ENCODE measurements at regions not wholly inside any gene's neighbourhood (a gene's known extent, or its start where the extent isn't known, plus 50 kb on each side); places are given as distances from the start of the nearest gene placed in this dataset.

DNA sequence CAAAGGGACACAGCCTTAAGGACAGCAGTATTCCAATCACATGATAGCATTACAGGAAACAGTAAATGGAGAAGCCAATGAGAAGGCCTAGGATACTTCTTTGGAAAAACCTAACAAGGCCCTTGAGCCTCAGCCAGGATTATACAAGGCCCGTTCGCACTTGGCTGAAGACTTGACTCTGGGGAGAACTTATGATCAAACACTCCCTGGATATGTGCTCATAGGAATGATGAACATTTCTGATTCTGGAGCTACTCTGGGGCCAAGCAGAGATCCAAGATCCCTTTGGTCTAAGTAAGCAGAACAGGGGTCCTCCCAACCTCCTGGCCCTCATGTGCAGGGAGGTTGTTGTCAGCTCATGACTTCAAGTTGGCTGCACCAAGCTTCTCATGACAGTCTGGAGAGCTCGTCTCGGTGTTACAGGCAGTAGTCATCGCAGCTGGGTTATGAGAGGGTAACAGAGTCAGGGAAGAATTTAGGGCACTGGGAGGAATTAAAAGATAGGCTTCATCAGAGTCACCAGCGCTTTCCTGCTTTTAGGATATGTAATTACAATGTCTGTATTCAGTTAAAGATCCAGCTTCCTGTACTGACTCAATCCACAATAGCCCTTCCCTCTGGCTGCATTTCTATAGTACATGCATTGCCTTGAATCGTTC lies 92.5 kb upstream of the IRF2BP2 start:
- 57% methylated on average over 7 of the region's 7 CpGs for WGBS (ENCODE audit: insufficient coverage, low coverage, missing lambda C conversion rate)
- H3K9me1 ChIP-seq (ENCODE audit: control insufficient read depth, insufficient read depth, low read length), result no peaks in the 10 kb centered on the region
- no peak overlapping the region for H3K4me2 ChIP-seq (ENCODE audit: insufficient read depth, low read length)
- DNase-seq (ENCODE audit: extremely low read depth in 1 of 4, low spot score in 3 of 4) (no peak), FAIRE-seq (no peak), ATAC-seq (no peak)
- no TSS peak for BruUV-seq (replicated peaks)
- no peaks in the 10 kb centered on the region for H3K36me3 ChIP-seq (ENCODE audit: control insufficient read depth, insufficient read depth, low read length)
- CTCF ChIA-PET (ENCODE audit: low intra/inter-chr PET ratio), result no interaction called here
- H3K79me2 ChIP-seq (ENCODE audit: control insufficient read depth, insufficient read depth, low read length), result no peaks in the 10 kb centered on the region
- no peak overlapping the region for H3K27ac ChIP-seq (ENCODE audit: extremely low read depth, low read depth, low read length)
- no peaks in the 10 kb centered on the region for H3K27me3 ChIP-seq (ENCODE audit: control insufficient read depth in 2 of 2, insufficient read depth in 2 of 2, low read length in 2 of 2)
- H3K9me3 ChIP-seq (replicated peaks; ENCODE audit: control insufficient read depth, insufficient read depth, low read depth, low read length), result no peaks in the 10 kb centered on the region
- H3K4me3 ChIP-seq, result no peak overlapping the region
- TF ChIP-seq MEF2A (IDR thresholded peaks at IDR 0.05; ENCODE audit: control insufficient read depth, low read depth, low read length) (no peak), ESRRB (CRISPR knock-in tag; IDR thresholded peaks at IDR 0.05; ENCODE audit: borderline replicate concordance) (no peak)
- H4K20me1 ChIP-seq (replicated peaks; ENCODE audit: control insufficient read depth, insufficient read depth, low read length), result no peaks in the 10 kb centered on the region
- in situ Hi-C loops (cut with MboI), result no loop called here
- intact Hi-C loops (cut with micrococcal nuclease), result no loop called here
- H2AFZ ChIP-seq (ENCODE audit: low read depth, low read length), result peak overlapping the region; percentile 37; the same call in 1 of the 2 replicates
- POLR2A ChIA-PET, result interaction anchor here (0.6 to 5.1 kb wide), 9 partner anchors 9 to 101 kb away, joined by 3 to 27 read pairs (median 6); no protein-coding TSS in a partner anchor
- no peak overlapping the region for H3K9ac ChIP-seq (ENCODE audit: insufficient read depth in 1 of 2, low read depth in 2 of 2, low read length in 2 of 2)
- H3K4me1 ChIP-seq (replicated peaks in 1 of 2; ENCODE audit: control insufficient read depth in 2 of 2, insufficient read depth in 2 of 2, low read length in 2 of 2), result peaks cover 19 to 37% of the 10 kb centered on the region in 2 experiments; a peak in 4 of 5 replicates

GRCh38 chr1:234701737-234702341 lies 91.9 kb upstream of the IRF2BP2 start:
- H3K27ac ChIP-seq (ENCODE audit: extremely low read depth, low read depth, low read length), result no peak overlapping the region
- H3K36me3 ChIP-seq (ENCODE audit: control insufficient read depth, insufficient read depth, low read length), result no peaks in the 10 kb centered on the region
- 28% methylated on average over 6 of the region's 6 CpGs for WGBS (ENCODE audit: insufficient coverage, low coverage, missing lambda C conversion rate)
- H4K20me1 ChIP-seq (replicated peaks; ENCODE audit: control insufficient read depth, insufficient read depth, low read length), result no peaks in the 10 kb centered on the region
- no TSS peak for BruUV-seq (replicated peaks)
- H3K4me2 ChIP-seq (ENCODE audit: insufficient read depth, low read length), result no peak overlapping the region; the same call in 1 of the 2 replicates
- no peaks in the 10 kb centered on the region for H3K9me1 ChIP-seq (ENCODE audit: control insufficient read depth, insufficient read depth, low read length)
- H3K9me3 ChIP-seq (replicated peaks; ENCODE audit: control insufficient read depth, insufficient read depth, low read depth, low read length), result no peaks in the 10 kb centered on the region
- peaks cover 19 to 37% of the 10 kb centered on the region in 2 experiments; a peak in 4 of 5 replicates for H3K4me1 ChIP-seq (replicated peaks in 1 of 2; ENCODE audit: control insufficient read depth in 2 of 2, insufficient read depth in 2 of 2, low read length in 2 of 2)
- intact Hi-C loops (cut with micrococcal nuclease), result loop anchor here (2.0 kb wide), 1 partner anchor 23 kb away; no protein-coding TSS in a partner anchor
- no peak for ATAC-seq
- DNase-seq (ENCODE audit: extremely low read depth in 1 of 4, low spot score in 3 of 4), result no peak
- no peaks in the 10 kb centered on the region for H3K27me3 ChIP-seq (ENCODE audit: control insufficient read depth in 2 of 2, insufficient read depth in 2 of 2, low read length in 2 of 2)
- peak overlapping the region; percentile 37 for H2AFZ ChIP-seq (ENCODE audit: low read depth, low read length)
- H3K9ac ChIP-seq (ENCODE audit: insufficient read depth in 1 of 2, low read depth in 2 of 2, low read length in 2 of 2), result 0 out of 4 replicates have a peak overlapping the region, but pooled peaks of 1 of the 2 experiments have one; percentile 1
- ChIA-PET POLR2A (interaction anchor here (0.6 to 5.1 kb wide), 9 partner anchors 9 to 98 kb away, joined by 3 to 27 read pairs (median 4); no protein-coding TSS in a partner anchor), CTCF (ENCODE audit: low intra/inter-chr PET ratio) (no interaction called here)
- no peak overlapping the region for H3K4me3 ChIP-seq
- no peaks in the 10 kb centered on the region for H3K79me2 ChIP-seq (ENCODE audit: control insufficient read depth, insufficient read depth, low read length)
- peak; percentile 52 for FAIRE-seq
- in situ Hi-C loops (cut with MboI), result no loop called here
- TF ChIP-seq TAL1 (IDR thresholded peaks at IDR 0.05), result peak; percentile 44
- TF ChIP-seq GTF3C2 (IDR thresholded peaks at IDR 0.05; ENCODE audit: borderline replicate concordance, extremely low read depth, insufficient read length), result no peak
- no peak for TF ChIP-seq PCBP1 (IDR thresholded peaks at IDR 0.05; ENCODE audit: low read depth, low read length, poor library complexity, severe bottlenecking)
- TF ChIP-seq ZBTB12 (CRISPR knock-in tag; IDR thresholded peaks at IDR 0.05), result 0 out of 2 replicates have a peak, but pooled peaks have one; percentile 29
- TF ChIP-seq, protein P1, sequence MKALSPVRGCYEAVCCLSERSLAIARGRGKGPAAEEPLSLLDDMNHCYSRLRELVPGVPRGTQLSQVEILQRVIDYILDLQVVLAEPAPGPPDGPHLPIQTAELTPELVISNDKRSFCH (CRISPR knock-in tag; IDR thresholded peaks at IDR 0.05), result no peak
- TF ChIP-seq, protein P1 (tag; IDR thresholded peaks at IDR 0.05), result peak; percentile 46; the same call in 1 of the 2 replicates
- no peak for TF ChIP-seq ZNF23 (CRISPR knock-in tag; IDR thresholded peaks at IDR 0.05)

Measured in K562 (cell line).